DMS114 treated with DMSO at 0.1 percent for 48 hours (cell line): ENCODE measurements at regions not wholly inside any gene's neighbourhood (a gene's known extent, or its start where the extent isn't known, plus 50 kb on each side); places are given as distances from the start of the nearest gene placed in this dataset.
"Not testable (repeated sequence)": the region's sequence is repeated elsewhere in the genome, so short reads cannot be mapped to it uniquely, and the experiment has no call there.

Experiments
- DNase-seq: peaks from one replicate; lab custom pipeline; 2025; ENCODE audit not compliant: unreplicated experiment; lab: John Stamatoyannopoulos, UW

DNA sequence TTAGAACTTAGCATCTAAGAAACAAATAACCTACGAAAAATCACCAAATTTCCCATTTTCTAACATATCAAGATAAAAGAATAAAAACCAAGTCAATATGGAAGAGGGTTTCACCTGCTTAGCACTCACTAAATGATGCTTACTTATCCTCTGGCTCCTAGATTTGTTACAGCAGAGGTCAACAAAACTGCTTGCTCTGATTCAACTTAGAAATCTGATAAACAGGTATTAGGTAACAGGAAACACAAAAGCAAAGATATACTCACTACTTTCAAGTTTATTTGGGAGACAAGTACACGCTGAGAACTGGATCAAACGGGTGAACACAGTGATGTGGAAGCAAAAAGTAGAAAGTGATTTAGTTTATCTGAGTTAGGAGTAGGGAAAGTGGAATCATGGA, 235.7 kb upstream of the TARS1 start:
- no peak for DNase-seq

DNA sequence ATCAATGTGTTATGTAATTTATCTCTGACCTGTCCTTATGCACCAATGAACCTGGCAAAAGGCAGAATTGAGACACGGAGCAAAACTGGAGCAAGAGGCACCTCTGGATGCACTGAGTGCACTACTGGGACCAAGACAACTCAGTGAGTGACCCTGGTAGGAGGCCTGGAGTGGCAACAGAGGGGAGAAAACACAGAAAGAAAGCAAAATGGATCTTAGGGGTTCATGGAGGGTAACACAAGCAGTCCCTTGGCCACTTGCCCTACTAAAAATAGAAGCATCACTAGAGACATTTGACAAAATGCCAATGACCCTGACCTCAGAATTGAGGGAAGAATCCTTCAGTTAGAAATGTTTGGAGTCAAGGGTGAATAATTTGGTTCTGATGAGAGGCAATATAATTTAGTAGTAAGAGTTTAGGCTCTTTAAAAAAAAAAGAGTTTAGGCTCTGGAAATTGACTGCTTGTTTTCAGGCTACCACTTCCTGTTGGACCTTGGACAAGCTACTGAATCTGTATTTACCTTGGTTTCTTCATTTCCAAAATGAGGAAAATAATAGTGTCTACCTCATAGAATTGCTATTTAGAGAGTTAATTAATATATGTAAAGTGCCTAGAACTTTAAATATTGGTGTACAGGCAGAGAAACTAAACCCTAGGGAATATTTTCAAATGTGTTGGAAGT, 234.9 kb upstream of the TARS1 start:
- DNase-seq = no peak

DNA sequence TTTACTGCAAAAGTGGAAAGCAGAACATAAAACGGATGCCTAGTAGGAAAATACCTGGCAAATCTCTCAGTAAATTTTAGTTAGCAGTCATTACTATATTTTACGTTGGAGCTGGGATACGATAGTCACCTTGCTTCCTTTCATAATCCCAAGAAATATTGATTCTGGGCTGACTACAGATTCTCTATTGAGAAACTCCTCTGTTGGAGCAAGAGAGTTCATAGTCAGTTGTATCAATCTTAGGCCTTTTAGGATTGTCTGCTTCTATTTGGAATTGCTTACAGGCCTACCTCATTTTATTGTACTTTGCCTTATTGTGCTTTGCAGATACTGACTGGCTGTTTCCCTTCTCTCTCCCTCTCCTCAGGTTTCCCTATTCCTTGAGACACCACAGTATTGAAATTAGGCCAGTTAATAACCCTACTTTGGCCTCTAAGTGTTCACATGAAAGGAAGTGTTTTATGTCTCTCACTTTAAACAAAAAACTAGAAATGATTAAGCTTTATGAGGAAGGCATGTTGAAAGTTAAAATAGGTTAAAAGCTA, 233.7 kb upstream of the TARS1 start:
- DNase-seq = no peak

DNA sequence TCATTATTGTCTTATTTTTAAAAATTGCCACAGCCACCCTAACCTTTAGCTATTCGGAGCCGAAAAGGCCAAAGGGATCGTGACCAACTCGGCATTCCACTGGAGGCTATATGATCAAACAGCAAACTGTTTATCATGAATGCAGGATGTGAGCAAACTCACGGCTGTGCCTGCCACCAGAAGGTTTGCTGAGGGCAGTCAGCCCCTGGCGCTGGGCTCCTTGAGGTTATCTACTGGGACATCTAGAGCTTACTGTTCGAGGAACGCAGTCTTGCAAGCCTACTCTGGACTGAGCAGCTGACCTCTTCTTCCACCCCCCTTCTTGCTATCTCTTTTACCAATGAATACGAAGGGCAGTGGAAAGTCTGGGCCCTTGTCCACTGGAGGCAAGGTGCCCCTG, 231.5 kb upstream of the TARS1 start:
- DNase-seq = no peak

DNA sequence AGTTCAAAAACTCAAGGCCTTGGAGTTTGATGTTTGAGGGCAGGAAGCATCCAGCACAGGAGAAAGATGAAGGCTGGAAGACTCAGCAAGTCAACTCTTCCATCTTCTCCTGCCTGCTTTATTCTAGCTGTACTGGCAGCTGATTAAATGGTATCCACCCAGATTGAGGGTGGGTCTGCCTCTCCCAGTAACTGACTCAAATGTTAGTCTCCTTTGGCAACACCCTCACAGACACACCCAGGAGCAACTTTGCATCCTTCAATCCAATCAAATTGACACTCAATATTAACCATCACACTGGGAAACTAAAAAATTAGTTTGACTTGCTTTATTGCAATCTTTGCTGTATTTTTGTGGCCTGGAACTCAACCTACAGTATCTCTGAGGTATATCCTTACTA, 230.5 kb upstream of the TARS1 start:
- DNase-seq = not testable (repeated sequence)

DNA sequence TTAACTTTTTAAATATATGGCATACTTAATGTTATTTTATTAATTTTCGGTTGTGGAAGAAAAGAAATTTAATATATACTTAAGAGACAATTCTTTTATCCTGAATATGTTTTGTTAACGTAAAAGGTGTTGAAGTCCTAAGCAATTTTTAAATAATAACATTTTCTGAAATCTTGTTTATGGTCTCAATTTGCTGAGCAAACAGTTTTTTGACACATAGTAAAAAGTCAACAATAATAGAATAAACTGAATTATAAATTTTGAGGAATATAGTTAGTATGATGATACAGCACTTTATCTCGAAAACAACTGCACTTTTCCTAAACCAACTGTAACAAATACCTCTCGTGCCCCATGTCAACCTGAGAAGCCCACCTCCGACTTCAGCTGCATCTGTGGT, 229.8 kb upstream of the TARS1 start:
- DNase-seq = no peak

DNA sequence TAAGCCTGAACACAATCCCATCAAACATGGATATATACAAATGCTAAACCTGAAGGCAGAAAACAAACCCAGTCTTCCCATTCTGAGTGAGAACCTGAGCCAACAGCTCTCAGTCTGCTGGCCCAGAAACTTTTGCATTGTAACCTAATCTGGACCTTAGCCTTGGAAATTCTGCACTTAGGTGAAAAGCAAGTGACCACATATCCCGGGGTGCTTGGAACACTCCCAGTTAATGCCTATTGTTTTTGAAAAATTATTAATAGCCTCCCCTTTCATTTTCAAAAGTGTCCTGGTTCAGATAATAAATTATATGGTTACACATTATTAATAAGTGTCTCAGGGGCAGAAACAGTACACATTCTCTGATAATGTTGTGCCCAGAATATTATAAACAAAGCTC, 228.3 kb upstream of the TARS1 start:
- no peak for DNase-seq

DNA sequence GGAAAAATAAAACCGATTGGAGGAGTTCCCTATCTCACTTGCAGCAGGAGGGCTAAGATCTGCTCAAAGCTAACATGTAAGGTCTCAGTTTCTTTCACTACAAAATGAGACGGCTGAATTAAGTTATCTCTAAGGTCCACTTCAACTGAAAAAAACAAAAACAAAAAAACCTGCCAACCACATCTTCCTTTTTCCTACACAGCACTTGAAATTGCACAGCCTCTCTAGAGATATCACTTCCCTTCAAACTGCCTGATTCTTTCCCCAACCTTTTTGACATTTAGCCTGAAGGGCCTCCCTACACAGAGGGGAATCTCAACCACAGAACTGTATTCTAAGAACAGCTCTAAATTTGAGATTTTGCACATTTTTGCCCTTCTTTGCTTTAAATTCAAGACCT, 227.9 kb upstream of the TARS1 start:
- DNase-seq = no peak

DNA sequence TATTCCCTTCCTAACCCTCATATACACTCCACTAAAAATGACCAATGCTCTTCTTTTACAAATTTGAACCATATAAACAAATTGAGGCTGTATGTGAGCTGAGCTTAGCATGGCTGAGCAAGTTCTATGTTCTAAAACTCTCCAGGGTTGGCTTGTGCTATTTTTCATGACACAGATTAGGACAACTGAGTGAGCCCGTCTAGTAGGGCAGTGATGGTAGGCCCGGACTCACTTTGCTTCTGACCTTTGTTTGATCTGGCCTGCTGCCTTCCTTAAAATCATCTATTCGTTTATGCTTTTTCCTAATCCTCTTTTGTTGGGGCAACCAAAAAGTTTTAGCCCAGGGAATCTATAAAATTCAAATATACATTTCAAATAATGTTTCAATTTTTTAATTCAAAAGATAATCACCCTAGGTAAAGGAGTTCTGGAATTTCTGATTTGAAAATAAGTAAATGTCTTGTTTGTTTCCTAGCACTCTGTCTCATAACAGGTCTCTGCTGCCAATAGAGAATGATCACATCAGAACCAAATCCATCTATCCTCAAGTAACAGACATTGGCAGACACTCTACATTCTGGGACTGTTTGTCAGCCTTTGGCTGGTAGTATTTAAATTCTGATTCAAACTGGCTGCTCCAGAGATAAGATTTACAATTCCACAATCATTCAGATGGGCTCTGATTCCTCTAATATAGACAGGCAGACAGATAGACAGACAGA, 217.0 kb upstream of the TARS1 start:
- DNase-seq = no peak

DNA sequence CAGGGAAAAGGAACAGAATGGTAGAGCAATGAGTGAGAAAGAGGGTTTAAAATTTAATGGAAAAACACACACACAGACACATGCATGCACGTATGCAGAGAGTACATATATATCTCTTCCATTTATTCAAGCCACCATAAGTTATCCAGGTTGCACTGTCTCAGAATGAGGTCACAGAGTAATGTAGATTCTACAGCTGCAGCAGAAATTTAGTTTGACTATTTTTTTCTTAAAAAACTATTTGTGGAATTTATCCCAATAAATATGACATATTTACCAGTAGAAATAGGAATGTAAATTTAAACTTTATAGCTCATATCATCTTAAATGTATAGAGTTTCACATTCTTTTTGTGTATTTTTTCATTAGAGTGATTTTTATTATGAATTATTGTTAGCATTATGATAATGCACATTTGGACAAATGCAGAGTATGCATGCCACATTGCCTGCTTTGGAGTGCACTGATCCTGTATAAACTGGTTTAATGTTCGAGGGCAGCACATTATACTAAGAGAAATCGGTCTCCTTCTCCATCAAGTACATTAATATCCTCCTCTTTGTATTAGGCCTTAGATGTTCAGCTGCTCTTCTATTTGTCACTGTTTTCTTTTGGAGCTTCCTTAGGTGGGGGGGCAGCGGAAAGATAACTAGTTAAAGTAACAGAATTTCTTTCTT, 216.3 kb upstream of the TARS1 start:
- DNase-seq = no peak

DNA sequence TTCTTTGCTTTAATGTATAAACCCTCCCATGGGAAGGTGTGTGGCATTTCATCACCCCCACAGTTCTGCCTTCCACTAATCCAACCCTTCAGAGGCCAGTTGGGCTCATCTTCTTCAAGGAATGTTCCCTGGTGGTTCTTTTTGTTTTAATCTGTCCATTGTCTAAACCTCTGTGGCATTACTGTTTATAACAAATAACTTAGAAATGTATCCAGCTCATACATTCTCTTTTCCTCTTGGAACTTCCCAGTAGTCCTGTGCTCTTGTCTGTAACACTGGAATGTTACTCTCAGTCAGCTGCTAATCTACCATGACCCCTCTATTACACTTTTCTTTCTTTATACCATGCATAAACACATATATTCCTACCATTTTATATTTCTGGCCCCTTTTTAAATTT, 213.5 kb upstream of the TARS1 start:
- no peak for DNase-seq

DNA sequence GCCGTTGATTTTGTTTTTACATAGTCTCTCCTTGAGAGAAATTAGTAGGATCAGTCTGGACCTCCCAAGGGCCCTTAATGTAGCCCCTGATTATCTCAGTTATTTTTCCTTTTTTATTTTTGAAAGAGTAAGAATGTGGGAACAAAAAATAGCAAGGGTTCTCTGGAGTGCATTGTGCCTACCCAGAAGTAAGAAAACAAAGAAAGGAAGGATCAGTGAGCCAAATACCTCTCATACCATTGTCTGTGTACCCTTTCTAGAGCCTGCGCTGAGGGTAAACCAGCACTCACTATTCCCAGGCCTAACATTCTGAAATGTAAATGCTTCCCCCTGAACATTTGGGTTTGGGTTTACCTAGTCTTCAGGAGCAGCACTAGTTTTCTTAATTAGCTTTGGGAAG, 213.0 kb upstream of the TARS1 start:
- DNase-seq = no peak

DNA sequence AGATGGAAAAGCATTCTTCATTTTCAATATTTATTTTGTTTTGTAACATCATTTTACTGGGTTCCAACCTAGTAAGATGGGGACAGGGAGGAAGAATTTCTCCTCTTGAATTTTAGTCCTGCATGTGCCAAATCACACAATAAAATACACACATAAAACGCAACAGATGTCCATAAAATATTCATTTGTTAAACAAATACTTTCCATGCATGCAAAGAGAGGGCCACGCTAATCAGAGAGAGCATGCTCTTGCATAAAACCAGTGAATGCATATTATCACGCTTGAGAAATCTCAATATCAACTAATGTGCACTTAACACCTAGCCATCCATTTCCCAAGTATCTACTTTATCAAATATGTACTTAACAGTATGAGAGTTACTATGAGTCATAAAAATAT, 212.6 kb upstream of the TARS1 start:
- DNase-seq = no peak

DNA sequence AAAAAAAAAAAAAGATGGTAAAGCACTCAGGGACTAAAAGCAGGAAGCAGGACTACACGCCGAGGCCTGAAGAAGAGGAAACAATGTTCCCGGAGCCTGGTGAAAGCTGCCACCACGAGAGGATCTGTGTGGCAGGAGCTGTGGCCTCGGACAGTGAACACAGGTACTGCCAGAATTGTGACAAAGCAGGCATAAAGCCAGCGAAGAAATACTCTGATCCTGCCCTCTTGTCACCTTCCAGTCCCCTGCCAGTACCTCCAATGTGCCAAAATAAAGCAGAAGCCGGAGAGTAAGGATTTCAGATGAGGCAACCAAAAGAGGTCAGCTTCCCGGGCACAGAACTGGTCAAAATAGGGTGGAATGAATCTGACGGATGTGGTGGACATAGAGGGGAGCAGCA, 211.5 kb upstream of the TARS1 start:
- no peak for DNase-seq

DNA sequence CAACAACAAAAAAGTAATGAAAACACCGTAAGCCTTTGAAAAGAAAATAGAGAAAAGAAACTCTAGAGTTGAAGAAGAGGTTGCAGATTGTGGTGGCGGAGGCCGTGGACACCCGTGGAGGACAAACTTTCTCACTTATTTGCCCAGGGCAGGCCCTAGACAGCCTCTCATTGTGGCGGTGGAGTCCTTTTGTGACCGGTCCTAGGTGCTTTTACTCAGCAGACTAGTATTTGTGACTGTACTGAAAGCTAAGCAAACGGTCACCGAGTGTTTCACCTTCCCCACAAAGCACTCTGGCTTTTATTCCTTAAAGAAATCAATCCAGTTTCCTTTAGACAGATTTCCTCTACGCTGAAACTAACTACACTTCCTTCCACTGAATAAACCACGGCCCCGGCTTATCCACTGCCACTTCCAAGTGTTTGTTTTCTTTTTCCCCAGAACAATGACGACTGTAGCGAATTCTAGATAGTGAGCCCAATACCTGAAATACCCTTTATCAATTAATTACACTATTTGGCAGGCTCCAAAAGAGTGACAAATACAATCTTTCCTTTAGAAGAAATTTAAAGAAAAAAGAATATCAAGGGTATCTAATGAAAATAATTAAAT, 210.2 kb upstream of the TARS1 start:
- no peak for DNase-seq

DNA sequence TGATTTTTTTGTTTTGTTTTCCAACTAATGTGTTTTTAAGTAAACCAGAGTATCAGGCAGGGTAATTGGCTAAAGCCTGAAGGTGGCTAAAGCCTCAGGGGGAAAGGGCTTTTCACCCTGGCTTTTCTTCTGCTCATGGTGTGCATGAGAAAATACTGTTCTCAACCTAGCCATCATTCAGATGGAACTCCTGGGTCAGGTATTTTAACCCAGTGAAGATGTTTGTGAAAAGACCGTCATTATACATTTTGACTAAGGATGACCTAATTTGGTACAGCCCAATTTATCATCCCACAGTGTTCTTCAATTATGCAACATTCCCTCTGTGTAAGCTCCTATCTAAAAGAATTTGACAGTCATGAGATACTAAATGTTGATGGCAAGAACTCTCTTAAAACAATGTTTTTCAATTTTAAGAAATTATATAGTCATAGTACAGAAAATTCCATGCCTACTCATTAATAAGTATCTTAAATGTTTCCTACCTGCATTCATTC, 209.5 kb upstream of the TARS1 start:
- no peak for DNase-seq

DNA sequence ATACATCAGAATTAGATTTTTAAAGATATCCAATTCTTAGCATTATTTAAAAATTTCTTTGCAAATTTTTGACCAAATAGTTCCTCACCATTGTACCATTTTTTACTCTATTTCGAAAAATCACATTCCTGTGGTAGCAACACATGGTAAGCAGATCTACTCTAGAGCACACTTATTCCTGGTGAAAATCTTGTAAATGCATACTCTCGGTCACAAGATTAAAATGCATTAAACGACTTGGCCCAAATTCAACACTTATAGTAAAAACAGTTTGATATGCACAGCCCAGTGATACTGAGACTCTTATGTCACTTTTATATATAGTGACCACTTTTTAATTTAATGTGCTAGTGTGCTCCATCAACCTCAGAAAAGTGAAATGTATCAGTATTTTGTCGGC, 208.8 kb upstream of the TARS1 start:
- DNase-seq = no peak

DNA sequence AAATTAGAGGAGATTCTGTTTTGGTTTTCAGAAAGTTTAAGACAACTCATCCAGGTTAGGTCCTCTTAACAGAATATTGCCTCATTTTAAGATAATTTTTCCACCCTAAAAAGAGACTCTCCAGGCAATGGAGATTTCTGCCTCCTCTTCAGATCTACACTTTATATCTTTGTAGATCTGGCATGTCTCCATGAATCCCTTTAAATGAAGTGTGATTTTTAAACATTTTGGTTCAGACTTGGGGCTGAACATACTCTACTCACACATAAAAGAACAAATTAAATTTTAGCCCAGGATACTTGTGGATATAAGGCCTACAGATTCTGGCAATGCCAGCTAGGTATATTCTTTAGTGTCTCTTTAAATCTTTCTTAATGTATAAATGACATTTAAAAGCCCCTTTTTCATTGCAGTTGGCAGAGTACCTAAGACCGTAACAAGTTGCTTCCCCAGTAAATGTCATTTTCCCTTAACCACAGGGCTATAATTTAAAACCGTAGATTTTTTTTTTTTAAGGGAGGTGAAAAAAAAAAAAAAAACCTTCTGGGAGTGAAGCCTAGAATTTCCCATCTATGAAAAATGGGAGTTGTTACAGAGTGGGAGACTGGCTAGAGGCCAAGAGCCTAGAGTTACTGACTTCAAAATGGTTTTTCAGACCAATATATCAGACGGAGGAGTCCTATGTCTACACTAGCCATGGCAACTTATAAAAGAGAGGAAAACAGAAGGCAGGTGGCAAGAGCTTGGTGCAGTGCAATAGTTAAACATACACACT, 207.8 kb upstream of the TARS1 start:
- no peak for DNase-seq

DNA sequence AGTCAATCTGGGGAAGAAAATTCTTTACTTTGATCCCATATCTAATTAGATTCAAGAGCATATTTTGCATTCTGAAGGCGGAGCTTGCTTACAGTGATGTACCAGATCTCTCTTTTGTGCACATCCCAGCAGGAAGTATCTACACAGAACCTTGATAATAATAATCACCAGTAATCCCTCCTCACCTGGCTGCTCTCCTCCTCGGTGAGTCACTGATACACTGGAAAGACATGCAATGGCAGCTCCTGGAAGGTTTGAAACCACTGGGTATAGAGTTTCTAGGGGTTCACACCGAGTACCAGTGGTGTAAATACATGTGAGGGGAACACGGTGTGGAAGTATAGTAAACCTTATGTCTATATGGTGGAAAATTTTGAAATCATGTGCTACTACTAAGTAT, 205.5 kb upstream of the TARS1 start:
- DNase-seq = no peak

DNA sequence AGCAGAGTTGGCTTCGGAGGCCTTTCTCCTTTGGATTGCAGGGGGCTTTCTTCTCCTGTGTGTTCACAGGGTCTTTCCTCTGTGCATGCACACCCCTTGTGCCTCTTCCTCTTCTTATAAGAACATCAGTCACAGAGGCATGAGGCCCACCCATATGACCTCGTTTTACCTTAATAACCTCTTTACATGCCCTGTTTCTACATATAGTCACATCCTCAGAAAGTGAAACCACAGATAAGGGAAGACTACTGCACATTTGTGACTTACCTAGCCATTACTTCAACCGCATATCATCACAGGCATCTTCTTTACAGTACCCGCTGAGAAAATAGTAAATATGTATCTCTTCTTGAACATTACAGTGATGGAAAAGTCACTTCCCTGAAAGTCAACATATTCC, 204.9 kb upstream of the TARS1 start:
- no peak for DNase-seq

DNA sequence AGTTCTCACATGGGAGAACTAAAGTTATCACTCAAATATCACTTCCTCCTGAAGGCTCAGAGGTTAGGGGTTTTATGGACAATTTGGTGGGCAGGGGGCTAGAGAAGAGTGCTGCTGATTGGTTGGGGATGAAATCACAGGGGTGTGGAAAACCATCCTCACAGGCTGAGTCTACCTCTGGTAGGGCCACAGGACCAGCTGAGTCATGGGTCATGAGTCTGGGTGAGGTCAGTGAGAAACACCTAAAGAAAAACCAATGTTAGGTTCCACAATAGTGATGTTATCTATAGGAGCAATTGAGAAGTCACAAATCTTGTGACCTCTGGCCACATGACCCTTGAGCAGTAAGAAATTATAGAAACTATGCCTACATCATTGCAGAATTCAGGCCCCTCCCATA, 203.3 kb upstream of the TARS1 start:
- DNase-seq = no peak
